IMR-90 (cell line): ENCODE measurements at regions not wholly inside any gene's neighbourhood (a gene's known extent, or its start where the extent isn't known, plus 50 kb on each side); places are given as distances from the start of the nearest gene placed in this dataset.

ENCODE experiments used
- ATAC-seq: fragments of 200-7000 bp; cut with Tn5 transposase; 2 replicates; pipeline ENCODE4 v1.9.1; 2020; ENCODE audit warnings: low read depth, mild to moderate bottlenecking, moderate library complexity
- BruUV-seq: library from RNA; stranded (reverse); fragments of 400-500 nt; replicated peaks from 2 replicates; lab custom pipeline; 2021; lab: Mats Ljungman, UMichigan
- CTCF ChIA-PET: fragments of 300-600 bp; formaldehyde crosslinking; extraction: SDS; loops from one replicate; lab custom pipeline; 2021; ENCODE audit warnings: antibody characterized with exemption; lab: Yijun Ruan, JAX
- POLR2A ChIA-PET: fragments of 300-600 bp; sonication (Branson Sonifier 250); formaldehyde crosslinking; loops from one replicate; lab custom pipeline; 2022; ENCODE audit warnings: antibody characterized with exemption; ENCODE audit not compliant: unreplicated experiment; lab: Charles Lee
- DNase-seq: peaks from one replicate; pipeline ENCODE4 v3.0.0; 2013
- H2AFZ ChIP-seq: replicated peaks from 2 replicates; pipeline ENCODE3; 2013; ENCODE audit warnings: low read length, mild to moderate bottlenecking; ENCODE audit not compliant: poor library complexity
- H2AK5ac ChIP-seq: 2 replicates; pipeline ENCODE4 v1.6.1; 2013; ENCODE audit warnings: low read depth, low read length, inconsistent platforms
- H2AK9ac ChIP-seq: replicated peaks from 2 replicates; pipeline ENCODE3; 2013; ENCODE audit warnings: mild to moderate bottlenecking, low read depth, low read length, moderate library complexity; ENCODE audit not compliant: poor library complexity
- H2BK120ac ChIP-seq: 2 replicates; pipeline ENCODE4 v1.6.1; 2013; ENCODE audit warnings: low read depth, low read length, inconsistent platforms
- H2BK15ac ChIP-seq: 3 replicates; pipeline ENCODE4 v1.6.1; 2013; ENCODE audit warnings: low read depth, low read length, inconsistent platforms
- H2BK20ac ChIP-seq: 2 replicates; pipeline ENCODE4 v1.6.1; 2013; ENCODE audit warnings: low read depth, mild to moderate bottlenecking, inconsistent platforms, low read length, moderate library complexity
- H2BK5ac ChIP-seq: 2 replicates; pipeline ENCODE4 v1.6.1; 2013; ENCODE audit warnings: mild to moderate bottlenecking, low read depth, low read length, inconsistent platforms; ENCODE audit not compliant: poor library complexity, severe bottlenecking
- H3K14ac ChIP-seq: replicated peaks from 2 replicates; pipeline ENCODE4 v1.6.1; 2013; ENCODE audit warnings: low read depth, low read length, inconsistent platforms
- H3K18ac ChIP-seq: 2 replicates; pipeline ENCODE4 v1.6.1; 2013; ENCODE audit warnings: low read depth, low read length, control low read depth
- H3K23ac ChIP-seq: 2 replicates; pipeline ENCODE4 v1.6.1; 2013; ENCODE audit warnings: low read depth, low read length, inconsistent platforms
- H3K27ac ChIP-seq: 2 replicates; pipeline ENCODE4 v1.5.1; 2013; ENCODE audit warnings: mild to moderate bottlenecking, control low read depth, low read length; ENCODE audit not compliant: insufficient read depth
- H3K27me3 ChIP-seq: 2 replicates; pipeline ENCODE4 v1.6.1; 2013; ENCODE audit warnings: low read length; ENCODE audit not compliant: control insufficient read depth, insufficient read depth
- H3K36me3 ChIP-seq: 2 replicates; pipeline ENCODE4 v1.6.1; 2013; ENCODE audit warnings: low read length, mixed read lengths; ENCODE audit not compliant: control insufficient read depth, insufficient read depth
- H3K4ac ChIP-seq: 2 replicates; pipeline ENCODE4 v1.6.1; 2013; ENCODE audit warnings: low read depth, low read length, inconsistent platforms
- H3K4me1 ChIP-seq: 2 replicates; pipeline ENCODE4 v1.6.1; 2013; ENCODE audit warnings: low read length, mixed read lengths; ENCODE audit not compliant: control insufficient read depth, insufficient read depth
- H3K4me2 ChIP-seq: 2 replicates; pipeline ENCODE4 v1.6.1; 2013; ENCODE audit warnings: low read depth, mild to moderate bottlenecking, control low read depth, low read length, moderate library complexity
- H3K4me3 ChIP-seq: 2 replicates; pipeline ENCODE4 v1.5.1; 2013; ENCODE audit warnings: low read depth, mild to moderate bottlenecking, control low read depth, low read length, moderate library complexity; ENCODE audit not compliant: insufficient read depth
- H3K56ac ChIP-seq: 2 replicates; pipeline ENCODE4 v1.6.1; 2013; ENCODE audit warnings: low read length, inconsistent platforms; ENCODE audit not compliant: insufficient read depth; ENCODE audit errors: extremely low read depth
- H3K79me1 ChIP-seq, 2 experiments: 2 replicates each; pipeline ENCODE4 v1.6.1; 2013; ENCODE audit warnings: low read length in 2 of 2, inconsistent platforms in 1 of 2, low read depth in 1 of 2
- H3K9ac ChIP-seq: 2 replicates; pipeline ENCODE4 v1.6.1; 2013; ENCODE audit warnings: low read depth, low read length, control low read depth
- H3K9me1 ChIP-seq: 2 replicates; pipeline ENCODE4 v1.6.1; 2013; ENCODE audit warnings: low read length, inconsistent platforms; ENCODE audit not compliant: insufficient read depth
- H3K9me3 ChIP-seq: 2 replicates; pipeline ENCODE4 v1.6.1; 2013; ENCODE audit warnings: low read length; ENCODE audit not compliant: control insufficient read depth, insufficient read depth
- H4K20me1 ChIP-seq: 2 replicates; pipeline ENCODE4 v1.6.1; 2013; ENCODE audit warnings: low read length, inconsistent platforms; ENCODE audit not compliant: insufficient read depth
- H4K5ac ChIP-seq: 2 replicates; pipeline ENCODE4 v1.6.1; 2013; ENCODE audit warnings: mild to moderate bottlenecking, low read depth, low read length, control low read depth
- H4K8ac ChIP-seq, 2 experiments: 2 replicates each; pipeline ENCODE4 v1.6.1; 2013; ENCODE audit warnings: low read depth in 2 of 2, low read length in 2 of 2, control low read depth in 1 of 2, inconsistent platforms in 1 of 2
- H4K91ac ChIP-seq: 2 replicates; pipeline ENCODE4 v1.6.1; 2013; ENCODE audit warnings: low read depth, low read length, inconsistent platforms; ENCODE audit not compliant: insufficient read depth
- BHLHE40 ChIP-seq: fragments of 150-350 bp; IDR thresholded peaks from 2 replicates; pipeline ENCODE4 v1.6.1; 2016; ENCODE audit warnings: mild to moderate bottlenecking, low read depth, low read length
- CEBPB ChIP-seq: IDR thresholded peaks from 2 replicates; pipeline ENCODE4 v1.6.1; 2012; ENCODE audit warnings: low read depth, low read length, improper control_type of control experiment
- CHD1 ChIP-seq: IDR thresholded peaks from 2 replicates; pipeline ENCODE4 v1.6.1; 2012; ENCODE audit warnings: low read depth, low read length, improper control_type of control experiment
- ELK1 ChIP-seq: fragments of 150-350 bp; IDR thresholded peaks from 2 replicates; pipeline ENCODE4 v1.6.1; 2016; ENCODE audit warnings: low read depth, mild to moderate bottlenecking, low read length, moderate library complexity, borderline replicate concordance
- FOS ChIP-seq: fragments of 150-350 bp; IDR thresholded peaks from 2 replicates; pipeline ENCODE4 v1.6.1; 2016; ENCODE audit warnings: low read depth, low read length
- MAFK ChIP-seq: IDR thresholded peaks from 2 replicates; pipeline ENCODE4 v1.6.1; 2012; ENCODE audit warnings: low read depth, low read length, improper control_type of control experiment
- MAZ ChIP-seq: IDR thresholded peaks from 2 replicates; pipeline ENCODE4 v1.6.1; 2012; ENCODE audit warnings: low read depth, mild to moderate bottlenecking, low read length, improper control_type of control experiment, moderate library complexity, borderline replicate concordance
- MXI1 ChIP-seq: IDR thresholded peaks from 2 replicates; pipeline ENCODE4 v1.6.1; 2012; ENCODE audit warnings: low read depth, mild to moderate bottlenecking, low read length, moderate library complexity, borderline replicate concordance
- NFE2L2 ChIP-seq: fragments of 150-350 bp; IDR thresholded peaks from 2 replicates; pipeline ENCODE4 v1.6.1; 2016; ENCODE audit warnings: low read depth, mild to moderate bottlenecking, low read length
- POLR2A ChIP-seq: IDR thresholded peaks from 2 replicates; pipeline ENCODE4 v1.6.1; 2012; ENCODE audit warnings: mild to moderate bottlenecking, low read depth, low read length
- RAD21 ChIP-seq: IDR thresholded peaks from 2 replicates; pipeline ENCODE4 v1.6.1; 2012; ENCODE audit warnings: low read length, improper control_type of control experiment
- RCOR1 ChIP-seq: IDR thresholded peaks from 2 replicates; pipeline ENCODE4 v1.6.1; 2012; ENCODE audit warnings: mild to moderate bottlenecking, low read length, improper control_type of control experiment; ENCODE audit not compliant: insufficient replicate concordance
- RFX5 ChIP-seq: IDR thresholded peaks from 2 replicates; pipeline ENCODE4 v1.8.0; 2012; ENCODE audit warnings: low read depth, mild to moderate bottlenecking, low read length, moderate library complexity
- SMC3 ChIP-seq: fragments of 150-350 bp; IDR thresholded peaks from 2 replicates; pipeline ENCODE4 v1.6.1; 2016; ENCODE audit warnings: low read depth, mild to moderate bottlenecking, antibody characterized with exemption, low read length, moderate library complexity
- WGBS, 2 experiments: methylation state at CpG; one replicate each; pipeline versions ENCODE4 v1.1.5 to v1.1.7; 2013; ENCODE audit warnings: missing lambda C conversion rate in 2 of 2; ENCODE audit not compliant: insufficient read length in 1 of 2; ENCODE audit errors: extremely low coverage in 2 of 2; 5-methylcytosine and 5-hydroxymethylcytosine counted together
- dilution Hi-C: fragments of 300-500 bp; cut with HindIII; formaldehyde crosslinking; loops from one replicate; pipeline ENCODE4 v1.14.3; 2018; ENCODE audit warnings: low sequenced_read_pairs; ENCODE audit not compliant: unreplicated experiment
- in situ Hi-C: fragments of 300-500 bp; cut with MboI; formaldehyde crosslinking; loops from 3 replicates; pipeline ENCODE4 v1.14.3; 2019; ENCODE audit warnings: low sequenced_read_pairs, inconsistent platforms, mixed read lengths
- intact Hi-C: fragments of 100-400 bp; cut with micrococcal nuclease; formaldehyde crosslinking; loops from 2 replicates; pipeline ENCODE4 v1.10.0; 2022
- TF ChIP-seq, protein P1 (sequence below): fragments of 150-350 bp; IDR thresholded peaks from 2 replicates; pipeline ENCODE4 v1.6.1; 2017; ENCODE audit warnings: mild to moderate bottlenecking, antibody characterized with exemption, low read length, low read depth
- TF ChIP-seq, protein P2 (sequence below): conservative IDR thresholded peaks from 2 replicates; pipeline ENCODE4 v1.5.1; 2012; ENCODE audit warnings: mild to moderate bottlenecking, low read depth, low read length, improper control_type of control experiment

DNA sequence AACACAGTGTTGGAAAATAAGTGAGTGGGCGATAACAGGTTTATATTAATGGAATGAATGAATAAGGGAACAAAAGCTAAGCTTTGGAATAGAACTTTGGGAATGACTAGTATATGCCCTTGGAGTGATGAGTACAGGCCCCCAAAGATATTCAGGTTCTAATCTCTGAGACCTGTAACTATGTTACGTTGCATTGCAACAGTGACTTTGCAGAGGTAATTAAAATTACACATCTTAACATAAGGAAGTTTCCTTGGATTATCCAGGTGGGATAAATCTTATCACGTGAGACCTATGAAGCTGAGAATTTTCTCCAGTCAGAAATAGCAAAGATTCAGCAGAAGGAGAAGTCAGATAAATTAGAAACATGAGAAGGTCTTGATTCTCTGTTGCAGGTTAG is 661.5 kb upstream of the LINC00305 start:
- peaks cover 16% of the 10 kb centered on the region for H3K9me3 ChIP-seq
- H3K14ac ChIP-seq = no peak overlapping the region
- H3K23ac ChIP-seq = no peak overlapping the region
- no peak for ATAC-seq
- ChIA-PET POLR2A (no interaction called here), CTCF (no interaction called here)
- BruUV-seq = no TSS peak
- no peak overlapping the region for H2BK5ac ChIP-seq
- H3K9me1 ChIP-seq = no peaks in the 10 kb centered on the region
- no peak overlapping the region for H3K4ac ChIP-seq
- H4K5ac ChIP-seq = no peak overlapping the region
- in situ Hi-C loops (no loop called here), dilution Hi-C loops (no loop called here), intact Hi-C loops (no loop called here)
- H4K8ac ChIP-seq = no peak overlapping the region
- no peak overlapping the region for H2BK15ac ChIP-seq
- no peak for DNase-seq
- TF ChIP-seq MXI1 = no peak
- TF ChIP-seq, protein P1, sequence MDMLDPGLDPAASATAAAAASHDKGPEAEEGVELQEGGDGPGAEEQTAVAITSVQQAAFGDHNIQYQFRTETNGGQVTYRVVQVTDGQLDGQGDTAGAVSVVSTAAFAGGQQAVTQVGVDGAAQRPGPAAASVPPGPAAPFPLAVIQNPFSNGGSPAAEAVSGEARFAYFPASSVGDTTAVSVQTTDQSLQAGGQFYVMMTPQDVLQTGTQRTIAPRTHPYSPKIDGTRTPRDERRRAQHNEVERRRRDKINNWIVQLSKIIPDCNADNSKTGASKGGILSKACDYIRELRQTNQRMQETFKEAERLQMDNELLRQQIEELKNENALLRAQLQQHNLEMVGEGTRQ = no peak
- no peak for TF ChIP-seq FOS
- no peak for TF ChIP-seq NFE2L2
- TF ChIP-seq SMC3 = no peak
- TF ChIP-seq MAZ = no peak
- no peak for TF ChIP-seq BHLHE40
- TF ChIP-seq MAFK = no peak
- no peak for TF ChIP-seq RFX5
- no peak for TF ChIP-seq ELK1
- TF ChIP-seq, protein P2, sequence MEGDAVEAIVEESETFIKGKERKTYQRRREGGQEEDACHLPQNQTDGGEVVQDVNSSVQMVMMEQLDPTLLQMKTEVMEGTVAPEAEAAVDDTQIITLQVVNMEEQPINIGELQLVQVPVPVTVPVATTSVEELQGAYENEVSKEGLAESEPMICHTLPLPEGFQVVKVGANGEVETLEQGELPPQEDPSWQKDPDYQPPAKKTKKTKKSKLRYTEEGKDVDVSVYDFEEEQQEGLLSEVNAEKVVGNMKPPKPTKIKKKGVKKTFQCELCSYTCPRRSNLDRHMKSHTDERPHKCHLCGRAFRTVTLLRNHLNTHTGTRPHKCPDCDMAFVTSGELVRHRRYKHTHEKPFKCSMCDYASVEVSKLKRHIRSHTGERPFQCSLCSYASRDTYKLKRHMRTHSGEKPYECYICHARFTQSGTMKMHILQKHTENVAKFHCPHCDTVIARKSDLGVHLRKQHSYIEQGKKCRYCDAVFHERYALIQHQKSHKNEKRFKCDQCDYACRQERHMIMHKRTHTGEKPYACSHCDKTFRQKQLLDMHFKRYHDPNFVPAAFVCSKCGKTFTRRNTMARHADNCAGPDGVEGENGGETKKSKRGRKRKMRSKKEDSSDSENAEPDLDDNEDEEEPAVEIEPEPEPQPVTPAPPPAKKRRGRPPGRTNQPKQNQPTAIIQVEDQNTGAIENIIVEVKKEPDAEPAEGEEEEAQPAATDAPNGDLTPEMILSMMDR = no peak
- no peak for TF ChIP-seq POLR2A
- TF ChIP-seq RCOR1 = no peak
- no peak for TF ChIP-seq CEBPB
- TF ChIP-seq CHD1 = no peak
- TF ChIP-seq RAD21 = no peak
- no peak overlapping the region for H3K56ac ChIP-seq
- H3K18ac ChIP-seq = no peak overlapping the region
- no peaks in the 10 kb centered on the region for H4K20me1 ChIP-seq
- no peaks in the 10 kb centered on the region for H3K36me3 ChIP-seq
- H2BK20ac ChIP-seq = no peak overlapping the region
- H3K9ac ChIP-seq = no peak overlapping the region
- H2AFZ ChIP-seq = no peak overlapping the region
- H3K4me1 ChIP-seq = no peaks in the 10 kb centered on the region
- H3K27me3 ChIP-seq = no peaks in the 10 kb centered on the region
- no peak overlapping the region for H3K4me2 ChIP-seq
- H2AK9ac ChIP-seq = no peak overlapping the region
- no CpG with 5 or more reads among the region's 3 CpGs for WGBS, 2 experiments
- H2AK5ac ChIP-seq = no peak overlapping the region
- no peak overlapping the region for H4K91ac ChIP-seq
- no peak overlapping the region for H2BK120ac ChIP-seq
- no peaks in the 10 kb centered on the region for H3K79me1 ChIP-seq
- H3K4me3 ChIP-seq = no peak overlapping the region
- no peak overlapping the region for H3K27ac ChIP-seq
